HL-60 (cell line): ENCODE measurements at regions not wholly inside any gene's neighbourhood (a gene's known extent, or its start where the extent isn't known, plus 50 kb on each side); places are given as distances from the start of the nearest gene placed in this dataset.

Experiments
- DNase-seq, 2 experiments: peaks; one replicate each; pipeline ENCODE4 v3.0.0-alpha.2; 2010 to 2020; ENCODE audit warnings: low read depth in 1 of 2, low spot score in 1 of 2
- H3K27ac ChIP-seq: fragments of 250-450 bp; sonication (Bioruptor Pico); replicated peaks from 2 replicates; pipeline ENCODE4 v1.5.1; 2020; ENCODE audit warnings: mild to moderate bottlenecking, moderate library complexity
- H3K27me3 ChIP-seq: fragments of 250-450 bp; sonication (Bioruptor Pico); 2 replicates; pipeline ENCODE4 v1.5.1; 2021; ENCODE audit warnings: mild to moderate bottlenecking, moderate library complexity; ENCODE audit not compliant: insufficient read depth, poor library complexity, severe bottlenecking
- H3K4me3 ChIP-seq: replicated peaks from 2 replicates; pipeline ENCODE4 v1.5.1; 2011; ENCODE audit warnings: mild to moderate bottlenecking, control low read depth, low read length; ENCODE audit not compliant: insufficient read depth
- GABPA ChIP-seq: IDR thresholded peaks from 2 replicates; pipeline ENCODE4 v1.6.1; 2012; ENCODE audit warnings: low read depth
- POLR2AphosphoS5 ChIP-seq: IDR thresholded peaks from 2 replicates; pipeline ENCODE4 v1.6.1; 2012; ENCODE audit warnings: low read depth
- SPI1 ChIP-seq: IDR thresholded peaks from 2 replicates; pipeline ENCODE4 v1.6.1; 2012; ENCODE audit warnings: low read depth, mild to moderate bottlenecking, borderline replicate concordance
- TF ChIP-seq, protein P1 (sequence below): IDR thresholded peaks from one replicate; pipeline ENCODE4 v1.5.1; 2011; ENCODE audit warnings: low read length, control low read depth, inconsistent platforms; ENCODE audit not compliant: insufficient read depth
- TF ChIP-seq, protein P2 (sequence below): IDR thresholded peaks from 2 replicates; pipeline ENCODE4 v1.6.1; 2012; ENCODE audit warnings: low read depth; ENCODE audit not compliant: insufficient replicate concordance

DNA sequence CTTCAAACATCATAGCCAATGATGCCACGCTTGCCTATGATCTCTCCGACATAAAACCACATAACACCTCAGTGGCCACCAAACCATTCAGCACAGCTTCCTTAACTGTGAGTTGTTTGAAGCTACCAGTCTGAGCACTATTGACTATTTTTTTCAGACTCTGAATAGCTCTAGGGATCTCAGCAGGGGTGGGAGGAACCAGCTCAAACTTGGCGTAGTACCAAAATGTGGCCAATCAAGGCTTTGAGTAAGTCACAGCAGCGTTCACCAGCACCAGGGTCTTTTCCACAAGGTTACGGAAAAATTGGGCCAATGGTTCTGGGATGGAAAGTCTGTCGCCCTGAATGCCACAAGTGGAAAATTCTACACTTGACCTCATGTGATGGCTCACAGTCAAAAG is 70.6 kb downstream of the SMPDL3A start:
- H3K4me3 ChIP-seq, result no peak overlapping the region
- no peak for DNase-seq
- no peaks in the 10 kb centered on the region for H3K27me3 ChIP-seq
- no peak overlapping the region for H3K27ac ChIP-seq
- no peak for TF ChIP-seq POLR2AphosphoS5
- TF ChIP-seq, protein P1, sequence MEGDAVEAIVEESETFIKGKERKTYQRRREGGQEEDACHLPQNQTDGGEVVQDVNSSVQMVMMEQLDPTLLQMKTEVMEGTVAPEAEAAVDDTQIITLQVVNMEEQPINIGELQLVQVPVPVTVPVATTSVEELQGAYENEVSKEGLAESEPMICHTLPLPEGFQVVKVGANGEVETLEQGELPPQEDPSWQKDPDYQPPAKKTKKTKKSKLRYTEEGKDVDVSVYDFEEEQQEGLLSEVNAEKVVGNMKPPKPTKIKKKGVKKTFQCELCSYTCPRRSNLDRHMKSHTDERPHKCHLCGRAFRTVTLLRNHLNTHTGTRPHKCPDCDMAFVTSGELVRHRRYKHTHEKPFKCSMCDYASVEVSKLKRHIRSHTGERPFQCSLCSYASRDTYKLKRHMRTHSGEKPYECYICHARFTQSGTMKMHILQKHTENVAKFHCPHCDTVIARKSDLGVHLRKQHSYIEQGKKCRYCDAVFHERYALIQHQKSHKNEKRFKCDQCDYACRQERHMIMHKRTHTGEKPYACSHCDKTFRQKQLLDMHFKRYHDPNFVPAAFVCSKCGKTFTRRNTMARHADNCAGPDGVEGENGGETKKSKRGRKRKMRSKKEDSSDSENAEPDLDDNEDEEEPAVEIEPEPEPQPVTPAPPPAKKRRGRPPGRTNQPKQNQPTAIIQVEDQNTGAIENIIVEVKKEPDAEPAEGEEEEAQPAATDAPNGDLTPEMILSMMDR, result no peak
- no peak for TF ChIP-seq GABPA
- TF ChIP-seq SPI1, result no peak
- TF ChIP-seq, protein P2, sequence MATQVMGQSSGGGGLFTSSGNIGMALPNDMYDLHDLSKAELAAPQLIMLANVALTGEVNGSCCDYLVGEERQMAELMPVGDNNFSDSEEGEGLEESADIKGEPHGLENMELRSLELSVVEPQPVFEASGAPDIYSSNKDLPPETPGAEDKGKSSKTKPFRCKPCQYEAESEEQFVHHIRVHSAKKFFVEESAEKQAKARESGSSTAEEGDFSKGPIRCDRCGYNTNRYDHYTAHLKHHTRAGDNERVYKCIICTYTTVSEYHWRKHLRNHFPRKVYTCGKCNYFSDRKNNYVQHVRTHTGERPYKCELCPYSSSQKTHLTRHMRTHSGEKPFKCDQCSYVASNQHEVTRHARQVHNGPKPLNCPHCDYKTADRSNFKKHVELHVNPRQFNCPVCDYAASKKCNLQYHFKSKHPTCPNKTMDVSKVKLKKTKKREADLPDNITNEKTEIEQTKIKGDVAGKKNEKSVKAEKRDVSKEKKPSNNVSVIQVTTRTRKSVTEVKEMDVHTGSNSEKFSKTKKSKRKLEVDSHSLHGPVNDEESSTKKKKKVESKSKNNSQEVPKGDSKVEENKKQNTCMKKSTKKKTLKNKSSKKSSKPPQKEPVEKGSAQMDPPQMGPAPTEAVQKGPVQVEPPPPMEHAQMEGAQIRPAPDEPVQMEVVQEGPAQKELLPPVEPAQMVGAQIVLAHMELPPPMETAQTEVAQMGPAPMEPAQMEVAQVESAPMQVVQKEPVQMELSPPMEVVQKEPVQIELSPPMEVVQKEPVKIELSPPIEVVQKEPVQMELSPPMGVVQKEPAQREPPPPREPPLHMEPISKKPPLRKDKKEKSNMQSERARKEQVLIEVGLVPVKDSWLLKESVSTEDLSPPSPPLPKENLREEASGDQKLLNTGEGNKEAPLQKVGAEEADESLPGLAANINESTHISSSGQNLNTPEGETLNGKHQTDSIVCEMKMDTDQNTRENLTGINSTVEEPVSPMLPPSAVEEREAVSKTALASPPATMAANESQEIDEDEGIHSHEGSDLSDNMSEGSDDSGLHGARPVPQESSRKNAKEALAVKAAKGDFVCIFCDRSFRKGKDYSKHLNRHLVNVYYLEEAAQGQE, result no peak

DNA sequence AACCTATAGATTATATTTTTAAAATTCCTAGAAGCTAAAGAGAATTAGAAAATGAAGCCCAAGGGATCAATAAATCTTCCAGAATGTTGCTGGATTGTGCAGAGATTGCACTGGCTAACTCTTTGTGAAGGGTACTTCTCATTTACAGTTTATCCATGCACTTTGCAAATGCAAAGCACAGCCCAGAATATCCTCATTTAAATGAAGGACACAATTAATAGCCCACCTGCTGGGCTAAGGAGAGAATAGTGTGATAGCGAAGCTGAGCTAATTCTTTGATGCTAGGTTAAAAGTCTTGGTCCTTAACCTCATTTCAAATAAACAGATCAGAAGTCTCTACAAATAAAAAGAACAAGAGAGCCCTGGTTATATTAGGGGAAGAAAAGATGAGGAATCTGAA is 72.5 kb downstream of the SMPDL3A start:
- H3K27ac ChIP-seq, result no peak overlapping the region
- H3K4me3 ChIP-seq, result no peak overlapping the region
- TF ChIP-seq GABPA, result no peak
- TF ChIP-seq POLR2AphosphoS5, result no peak
- TF ChIP-seq, protein P2, result no peak
- no peak for TF ChIP-seq SPI1
- TF ChIP-seq, protein P1, result no peak
- no peak for DNase-seq
- H3K27me3 ChIP-seq, result no peaks in the 10 kb centered on the region

DNA sequence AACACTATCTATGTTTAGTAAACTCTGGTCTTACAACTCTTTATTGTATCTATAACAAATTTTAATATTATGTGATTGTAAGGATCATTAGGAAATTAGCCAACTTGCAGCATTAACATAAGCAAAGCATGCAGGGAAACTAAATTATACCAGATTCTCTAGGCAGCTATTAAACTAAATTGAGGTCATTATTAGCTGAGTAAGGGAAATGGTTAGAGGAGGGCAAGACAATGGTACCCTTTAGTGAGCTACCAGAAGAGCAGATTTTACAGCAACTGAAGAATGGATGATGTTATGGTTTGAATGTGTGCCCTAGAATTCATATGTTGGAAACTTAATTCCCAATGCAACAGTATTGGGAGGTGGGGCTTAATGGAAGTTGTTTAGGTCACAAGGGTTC is 79.1 kb downstream of the SMPDL3A start:
- Histone ChIP-seq H3K27ac (no peak overlapping the region), H3K27me3 (no peaks in the 10 kb centered on the region), H3K4me3 (no peak overlapping the region)
- DNase-seq, result no peak
- TF ChIP-seq, protein P2, result no peak
- TF ChIP-seq, protein P1, result no peak
- TF ChIP-seq POLR2AphosphoS5 (no peak), GABPA (no peak), SPI1 (no peak)
